GM18861 (cell line): ENCODE measurements at regions not wholly inside any gene's neighbourhood (a gene's known extent, or its start where the extent isn't known, plus 50 kb on each side); places are given as distances from the start of the nearest gene placed in this dataset.

Source experiments
- ATAC-seq: cut with Tn5 transposase; IDR thresholded peaks from one replicate; pipeline ENCODE4 v1.9.1; 2021; ENCODE audit not compliant: unreplicated experiment

DNA sequence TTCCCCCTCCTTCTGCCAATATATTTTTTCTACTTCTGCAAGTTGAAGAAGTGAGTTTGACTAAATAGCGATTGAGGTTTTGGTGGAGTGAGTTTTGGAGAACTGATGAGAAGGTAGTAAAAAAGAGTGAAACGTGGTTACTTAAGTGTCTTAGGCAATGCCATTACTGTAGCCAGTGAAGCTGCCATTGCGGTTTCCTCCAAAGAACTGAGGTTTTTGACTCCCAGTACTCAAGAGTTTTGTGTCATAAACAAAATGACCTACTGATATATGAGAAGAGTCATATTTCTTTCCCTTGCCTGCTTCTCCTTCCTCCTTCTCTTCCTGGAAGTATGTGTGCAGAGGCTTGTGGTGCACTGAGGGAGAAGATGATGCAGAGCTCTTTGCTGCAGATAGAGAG, 554.5 kb upstream of the MAP3K7 start:
- no peak for ATAC-seq

DNA sequence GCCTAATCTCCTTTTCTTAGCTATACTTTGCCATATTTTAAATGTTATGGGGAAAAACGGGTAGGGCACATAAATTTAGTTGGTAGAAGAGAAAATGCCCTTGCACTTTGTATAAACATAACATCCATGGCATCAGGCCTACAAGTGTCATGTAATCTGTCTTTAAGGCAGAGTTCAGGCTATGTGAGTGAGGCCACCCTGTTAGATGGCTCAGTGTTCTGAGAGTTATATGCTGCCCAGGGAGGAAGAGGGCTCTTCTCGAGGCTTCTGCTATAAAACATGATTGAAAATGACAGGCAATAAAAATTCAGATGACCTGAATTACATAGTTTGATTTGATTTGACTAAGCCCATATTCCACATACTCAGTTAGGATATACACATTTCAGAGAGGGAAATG, 553.6 kb upstream of the MAP3K7 start:
- no peak for ATAC-seq

DNA sequence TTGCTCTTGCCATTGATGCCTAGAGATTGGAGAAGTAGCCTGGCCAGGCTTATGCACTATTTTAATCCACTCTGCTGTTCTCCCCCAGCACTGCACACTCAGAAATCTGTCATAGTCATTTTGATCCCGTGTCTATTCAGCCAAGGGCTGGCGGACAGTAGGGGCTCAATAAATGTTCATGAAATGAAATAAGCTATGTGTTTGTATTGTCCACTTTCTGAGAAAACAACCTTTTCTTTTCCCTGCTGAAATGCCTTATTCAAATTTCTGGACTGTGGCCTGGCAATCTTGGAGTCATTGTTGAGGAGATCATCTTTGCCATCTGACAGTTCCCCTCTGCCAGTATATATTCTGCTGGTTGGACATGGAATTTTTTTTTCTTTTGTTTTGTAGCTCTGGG, 550.4 kb upstream of the MAP3K7 start:
- ATAC-seq: no peak

DNA sequence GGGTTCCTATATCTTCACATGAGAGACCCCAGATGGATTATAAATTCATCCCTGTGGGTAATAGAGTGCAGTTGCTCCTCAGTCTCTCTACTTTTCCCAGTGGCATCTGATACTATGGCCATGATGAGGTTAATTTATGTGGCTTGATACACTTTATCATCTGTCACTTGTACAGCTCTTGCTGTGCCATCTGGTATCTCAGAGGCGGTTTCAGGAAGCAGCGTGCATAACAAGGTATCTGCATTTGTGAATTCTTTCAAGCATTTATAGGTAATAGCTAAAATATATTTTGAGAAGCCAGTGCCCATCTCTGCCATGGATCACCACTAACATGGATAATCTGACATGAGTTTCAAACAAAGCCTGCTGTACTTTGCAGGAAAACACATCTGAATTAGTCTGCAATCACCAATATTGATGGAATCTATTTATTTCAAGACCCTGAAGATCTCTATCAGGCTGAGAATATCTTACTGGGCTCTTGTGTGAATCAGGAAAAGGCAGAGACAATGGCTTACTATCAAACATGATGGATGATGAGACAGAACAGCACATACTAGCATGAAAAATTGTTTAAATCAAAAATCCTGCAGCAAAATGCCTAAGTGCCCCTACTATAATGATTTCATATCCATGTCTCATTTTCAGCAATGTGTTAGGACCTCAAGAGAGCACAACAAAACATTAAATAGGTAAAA, 548.7 kb upstream of the MAP3K7 start:
- no peak for ATAC-seq

DNA sequence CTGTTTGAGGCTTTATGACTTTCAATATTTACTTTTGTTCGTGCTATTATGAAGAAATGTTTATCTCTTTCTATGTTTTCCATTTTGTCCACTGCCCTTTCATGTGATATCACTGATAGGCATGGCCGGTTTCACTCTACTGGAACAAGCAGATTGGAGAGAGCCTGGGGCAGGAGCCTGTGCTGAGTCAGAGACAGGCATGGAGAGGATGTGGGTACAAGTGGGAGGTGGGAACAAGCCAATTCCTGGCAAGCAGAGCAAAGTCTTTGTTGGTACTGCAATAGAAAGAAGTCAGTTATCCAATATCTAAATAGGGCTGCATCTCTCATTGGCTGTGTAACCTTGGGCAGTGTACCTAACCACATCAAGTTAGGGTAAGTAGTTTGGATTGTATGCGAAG, 545.6 kb upstream of the MAP3K7 start:
- no peak for ATAC-seq

DNA sequence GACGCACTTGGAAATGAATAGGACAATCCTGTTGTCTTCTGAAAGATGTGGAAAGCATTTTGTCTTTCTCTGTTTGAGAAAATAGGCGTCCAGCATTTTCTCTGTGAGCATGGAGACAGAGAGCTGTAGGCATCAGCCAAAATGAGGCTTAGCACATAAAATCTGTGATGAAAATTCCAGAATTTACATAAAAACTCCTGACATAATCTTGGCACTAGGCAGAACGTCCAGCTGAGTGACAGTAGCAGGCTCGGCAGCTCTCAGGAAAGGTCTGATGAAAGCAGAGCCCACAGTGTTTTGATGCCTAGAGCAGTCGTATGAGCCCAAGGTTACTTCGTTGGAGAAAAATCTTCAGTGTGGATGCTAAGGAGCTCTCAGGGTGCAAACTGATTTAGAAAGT, 543.3 kb upstream of the MAP3K7 start:
- ATAC-seq: no peak

DNA sequence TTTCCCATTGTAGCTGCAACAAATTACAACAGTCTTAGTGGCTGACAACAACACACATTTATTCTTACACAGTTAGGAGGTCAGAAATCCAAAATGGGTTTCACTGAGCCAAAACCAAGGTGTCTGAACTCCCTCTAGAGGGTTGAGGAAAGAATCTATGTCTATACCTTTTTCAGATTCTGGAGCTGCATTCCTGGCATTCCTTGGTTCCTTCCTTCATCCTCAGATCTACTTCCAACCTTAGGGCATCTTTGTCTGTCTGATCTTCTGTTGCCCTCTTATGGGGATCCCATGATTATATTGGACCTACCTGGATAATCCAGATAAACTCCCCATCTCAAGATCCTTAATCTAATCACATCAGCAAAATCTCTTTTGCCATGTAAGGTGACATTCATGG, 540.9 kb upstream of the MAP3K7 start:
- ATAC-seq: no peak

DNA sequence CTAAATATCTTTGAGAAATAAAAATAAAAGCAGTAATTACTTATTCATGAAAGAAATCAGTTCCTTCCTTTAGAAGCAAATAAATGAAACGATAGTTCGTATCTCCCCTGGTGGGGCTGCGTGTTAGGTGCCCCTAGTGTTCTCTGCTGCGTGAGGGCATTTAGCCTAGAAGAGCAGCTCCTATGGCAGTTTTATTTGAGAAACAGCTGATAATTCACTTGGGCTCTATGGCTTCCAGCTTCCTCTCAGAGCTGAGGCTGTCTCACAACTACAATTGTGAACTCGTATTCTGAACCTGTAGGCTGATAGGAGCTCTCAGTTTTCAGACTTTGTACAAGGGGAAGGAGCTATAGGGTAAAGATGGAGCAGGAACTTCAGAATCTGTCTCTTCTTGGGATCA, 540.0 kb upstream of the MAP3K7 start:
- no peak for ATAC-seq

DNA sequence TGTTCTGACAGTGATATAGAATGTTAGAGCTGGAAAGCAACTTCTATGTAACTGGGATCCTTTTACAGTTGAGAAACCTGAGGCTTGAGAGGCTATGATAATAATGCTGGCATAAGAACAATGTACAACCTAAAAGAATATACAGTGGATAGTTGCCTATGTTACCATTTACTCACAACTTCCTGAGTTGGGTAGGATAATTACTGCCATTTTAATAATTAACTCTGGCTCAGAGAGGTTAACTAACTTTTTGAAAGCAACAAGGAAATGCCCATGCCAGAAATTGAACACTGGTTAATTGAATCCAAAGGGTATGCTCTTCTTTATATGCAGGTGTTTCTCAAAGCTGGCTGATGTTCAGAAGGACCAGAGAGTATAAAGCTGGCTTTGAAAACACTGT, 530.7 kb upstream of the MAP3K7 start:
- ATAC-seq: no peak

DNA sequence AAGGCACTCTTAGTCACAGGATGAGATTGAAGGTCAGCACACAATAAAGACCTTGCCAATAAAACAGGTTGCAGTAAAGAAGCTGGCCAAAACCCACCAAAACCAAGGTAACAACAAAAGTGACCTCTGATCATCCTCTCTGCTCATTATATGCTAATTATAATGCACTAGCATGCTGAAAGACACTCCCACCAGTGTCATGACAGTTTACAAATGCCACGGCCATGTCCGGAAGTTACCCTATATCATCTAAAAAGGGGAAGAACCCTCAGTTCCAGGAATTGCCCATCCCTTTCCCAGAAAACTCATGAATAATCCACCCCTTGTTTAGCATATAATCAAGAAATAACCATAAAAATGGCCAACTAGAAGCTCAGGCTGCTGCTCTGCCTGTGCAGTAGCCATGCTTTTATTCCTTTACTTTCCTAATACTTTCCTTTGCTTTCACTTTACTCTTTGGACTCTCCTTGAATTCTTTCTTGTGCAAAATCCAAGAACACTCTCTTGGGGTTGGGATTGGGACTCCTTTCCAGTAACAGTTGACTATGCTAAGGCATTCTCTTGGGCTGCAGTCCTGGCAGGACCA, 527.3 kb upstream of the MAP3K7 start:
- ATAC-seq: no peak

DNA sequence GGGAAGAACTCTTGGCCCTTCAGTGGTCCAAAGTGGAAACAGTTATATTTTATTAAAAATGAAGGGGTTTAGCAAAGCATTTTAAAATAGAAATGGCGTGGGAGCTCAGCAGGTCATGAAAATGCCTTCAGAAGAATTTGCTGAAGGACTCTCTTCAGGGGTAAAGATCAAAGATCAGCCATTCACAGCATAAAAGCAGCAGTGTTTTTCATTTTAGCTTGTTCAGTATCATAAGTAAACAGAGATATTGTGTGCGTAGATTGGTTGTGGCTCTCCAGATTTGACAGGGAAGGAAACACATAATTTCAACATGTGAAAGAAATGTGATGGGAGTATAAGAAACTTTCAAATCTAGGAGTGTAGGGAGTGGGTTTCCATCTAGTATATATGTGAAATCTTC, 519.2 kb upstream of the MAP3K7 start:
- ATAC-seq: no peak

DNA sequence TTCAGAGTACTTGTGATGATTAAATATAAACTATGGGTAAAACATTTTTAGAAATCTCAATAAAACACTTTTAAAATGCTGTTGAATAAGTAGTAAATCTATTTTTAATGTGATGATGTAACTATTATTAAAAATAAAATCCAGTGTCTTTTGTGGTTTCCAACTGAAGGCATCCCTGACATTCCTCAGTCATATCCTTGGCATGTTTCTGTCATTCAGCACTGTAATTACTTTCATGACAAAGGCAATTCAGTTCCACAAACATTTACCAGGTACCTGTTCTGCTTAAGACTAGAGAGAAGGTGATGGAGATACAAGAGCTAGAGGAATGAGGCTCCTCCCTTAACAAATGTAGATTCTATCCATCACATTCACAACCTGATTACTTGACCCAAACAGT, 518.7 kb upstream of the MAP3K7 start:
- no peak for ATAC-seq

DNA sequence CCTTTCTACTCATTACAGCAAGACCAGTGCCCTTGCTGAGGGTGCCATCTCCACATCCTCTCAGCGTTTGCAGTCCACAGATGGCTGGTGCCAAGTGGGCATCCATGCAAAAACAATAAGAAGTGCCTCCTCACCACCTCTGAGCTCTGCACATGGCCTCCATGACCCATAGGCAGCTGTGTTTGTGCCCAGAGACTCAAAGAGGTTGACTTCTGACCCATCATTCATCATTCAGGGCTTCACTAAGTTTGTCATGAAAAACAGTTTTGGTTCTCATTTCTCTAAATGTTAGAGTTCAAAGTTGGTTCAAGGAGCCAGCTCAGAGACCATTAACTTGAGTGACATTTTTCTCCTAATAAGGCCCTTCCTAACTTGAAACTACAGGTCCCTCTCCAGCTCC, 512.6 kb upstream of the MAP3K7 start:
- ATAC-seq: no peak

DNA sequence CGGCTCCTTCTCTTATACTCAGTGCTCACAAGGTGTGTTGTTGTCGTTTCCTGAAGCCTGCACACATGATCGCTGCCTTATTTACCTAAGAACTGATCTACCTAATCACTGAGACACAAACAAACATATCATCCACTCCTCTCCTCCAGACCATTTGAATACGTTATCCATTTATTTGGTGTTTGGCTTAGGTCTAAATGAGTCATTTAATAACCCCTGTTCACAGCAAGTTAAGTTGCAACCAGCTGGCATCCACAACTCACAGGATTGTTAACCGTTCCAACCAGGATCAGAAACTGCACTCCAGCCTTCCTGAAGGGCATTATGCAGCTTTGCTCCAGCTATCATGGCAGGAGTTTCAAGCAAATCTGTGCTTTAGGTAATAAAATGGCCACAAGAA, 511.1 kb upstream of the MAP3K7 start:
- ATAC-seq: no peak

DNA sequence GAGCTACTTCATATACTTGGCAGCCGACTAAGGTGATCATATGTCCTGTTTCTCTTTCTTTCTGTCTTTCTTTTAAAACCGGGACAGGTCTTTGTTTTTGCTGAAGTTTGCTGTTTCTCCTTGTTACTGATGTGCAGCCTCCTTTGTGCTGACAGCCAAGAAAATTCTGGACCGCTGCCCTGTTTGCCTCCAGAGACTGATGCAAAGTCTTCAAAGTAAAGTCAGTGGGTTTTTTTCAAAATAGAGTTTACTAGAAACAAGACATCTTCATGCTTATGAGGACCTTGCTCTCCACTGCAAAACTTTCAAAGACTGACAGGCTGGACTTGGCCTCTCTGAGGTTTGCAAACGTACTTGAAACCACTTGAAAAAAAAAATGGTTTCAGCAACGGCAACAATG, 510.5 kb upstream of the MAP3K7 start:
- no peak for ATAC-seq

DNA sequence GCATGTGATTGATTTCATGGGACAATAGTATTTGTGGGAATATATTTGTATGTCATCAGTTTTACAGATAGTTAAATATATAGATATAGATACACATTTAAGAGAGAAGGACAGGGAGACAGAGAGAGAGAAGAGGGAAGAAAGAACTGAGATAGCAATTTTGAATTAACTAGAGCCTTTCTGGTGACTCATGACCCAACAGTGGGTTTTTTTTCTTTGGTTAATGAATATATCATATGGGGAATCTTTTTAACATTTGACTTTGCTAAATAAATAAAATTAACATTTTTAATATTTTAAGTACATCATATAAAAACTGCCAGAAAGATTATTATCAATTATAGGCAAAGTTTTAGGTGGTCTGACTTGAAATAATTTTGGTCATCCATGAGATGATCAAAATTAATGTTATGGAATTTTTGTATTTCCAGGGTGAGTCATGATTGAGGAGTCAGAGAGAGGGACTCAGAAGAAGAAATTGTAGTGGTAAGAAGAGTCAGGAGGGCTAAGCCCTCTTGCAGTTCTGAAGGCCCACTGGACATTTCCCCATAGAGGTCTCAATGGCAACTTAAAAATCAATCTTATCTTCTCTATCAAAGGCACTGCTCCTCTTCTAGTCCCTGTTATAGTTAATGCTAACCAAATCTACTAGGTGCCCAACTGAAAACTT, 508.1 kb upstream of the MAP3K7 start:
- no peak for ATAC-seq

DNA sequence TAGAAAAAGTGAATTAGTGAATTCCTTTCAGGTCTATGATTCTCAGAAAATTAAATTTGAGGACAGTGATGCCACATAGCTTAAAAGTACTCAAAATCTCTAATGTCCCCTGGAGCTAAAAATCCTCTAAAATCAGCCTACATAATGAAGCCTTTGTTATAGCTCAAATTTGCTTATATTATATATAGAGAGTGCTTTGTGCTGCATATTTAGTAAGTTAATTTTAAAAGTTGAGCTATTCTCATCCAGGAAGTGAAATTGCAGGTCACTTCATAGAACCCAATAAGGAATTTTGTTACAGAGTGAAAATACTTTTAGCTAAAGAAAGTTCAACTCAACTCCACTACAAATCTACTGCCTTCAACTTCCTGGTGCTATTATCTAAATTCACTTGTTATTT, 507.5 kb upstream of the MAP3K7 start:
- ATAC-seq: no peak

DNA sequence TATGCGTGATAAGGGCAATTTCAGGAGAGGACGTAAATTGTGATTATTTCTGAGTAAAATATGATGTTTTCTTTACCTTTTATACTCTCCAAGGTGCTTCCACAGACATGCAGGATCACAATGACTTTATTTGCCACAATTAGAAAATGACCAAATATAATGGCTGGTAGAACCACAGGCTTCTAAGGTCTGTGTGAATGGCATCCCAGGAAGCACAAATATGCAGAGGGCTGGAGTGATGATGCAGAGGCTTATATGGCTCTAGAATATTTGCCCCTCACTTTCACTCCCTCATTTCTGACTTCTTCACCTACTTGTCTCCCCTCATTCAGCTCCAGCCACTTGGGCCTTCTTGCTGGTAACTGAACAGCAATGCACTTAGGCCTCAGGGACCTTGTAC, 502.1 kb upstream of the MAP3K7 start:
- ATAC-seq: no peak

DNA sequence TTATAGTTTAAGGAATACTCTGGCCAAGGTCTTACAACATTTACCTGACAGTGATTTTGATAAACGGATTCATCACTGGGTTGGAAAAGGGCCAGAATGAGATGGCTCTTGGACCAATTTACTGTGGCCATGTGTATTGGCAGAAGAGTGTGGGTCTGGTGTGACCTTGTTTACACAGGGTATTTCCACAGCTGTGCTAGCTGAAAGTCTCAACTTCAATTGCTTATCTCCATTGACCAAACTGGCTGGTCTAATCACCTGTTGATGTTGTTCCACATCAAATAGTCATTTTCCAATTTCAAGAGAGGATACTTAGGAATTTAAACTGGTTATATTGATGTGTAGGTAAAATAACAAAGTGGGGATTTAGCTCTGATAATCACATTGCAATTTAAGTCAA, 501.6 kb upstream of the MAP3K7 start:
- ATAC-seq: no peak

DNA sequence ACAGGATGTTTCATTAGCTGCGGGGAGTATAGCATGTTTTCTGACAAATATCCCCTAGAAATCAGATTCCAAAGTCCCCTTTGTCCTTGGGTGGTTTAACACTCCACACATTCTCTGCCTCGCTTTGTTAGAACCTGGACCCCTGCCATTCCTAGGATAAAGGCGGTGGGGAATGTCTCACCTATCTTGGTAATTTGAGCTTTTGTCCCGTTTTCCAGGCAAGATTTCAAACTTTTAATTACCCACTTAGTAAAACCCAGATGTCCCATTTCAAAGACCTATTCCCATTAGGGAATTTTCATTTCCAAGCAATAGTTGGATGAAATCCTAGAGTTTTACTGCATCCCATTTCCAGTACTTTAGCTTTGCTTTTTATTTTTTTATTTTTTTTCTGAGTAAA, 501.0 kb upstream of the MAP3K7 start:
- ATAC-seq: no peak

DNA sequence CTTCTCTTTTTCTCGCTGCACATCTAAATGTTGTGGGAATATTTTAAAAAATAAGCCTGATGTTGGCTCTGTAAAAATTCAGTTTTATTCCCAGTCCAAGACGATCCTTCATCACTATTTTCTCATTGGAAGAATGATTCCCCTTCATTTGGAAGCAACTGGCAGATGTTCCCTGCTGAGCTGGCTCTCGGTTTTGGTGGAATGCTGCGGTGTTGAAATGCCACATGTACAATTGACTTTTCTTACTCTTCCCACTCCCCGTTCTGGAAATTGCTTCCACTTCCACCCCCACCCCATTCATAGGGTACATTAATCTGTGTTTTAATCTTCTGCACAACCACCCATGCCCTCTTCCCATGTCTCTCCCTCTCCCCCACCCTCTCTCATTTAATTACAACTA, 496.3 kb upstream of the MAP3K7 start:
- no peak for ATAC-seq

DNA sequence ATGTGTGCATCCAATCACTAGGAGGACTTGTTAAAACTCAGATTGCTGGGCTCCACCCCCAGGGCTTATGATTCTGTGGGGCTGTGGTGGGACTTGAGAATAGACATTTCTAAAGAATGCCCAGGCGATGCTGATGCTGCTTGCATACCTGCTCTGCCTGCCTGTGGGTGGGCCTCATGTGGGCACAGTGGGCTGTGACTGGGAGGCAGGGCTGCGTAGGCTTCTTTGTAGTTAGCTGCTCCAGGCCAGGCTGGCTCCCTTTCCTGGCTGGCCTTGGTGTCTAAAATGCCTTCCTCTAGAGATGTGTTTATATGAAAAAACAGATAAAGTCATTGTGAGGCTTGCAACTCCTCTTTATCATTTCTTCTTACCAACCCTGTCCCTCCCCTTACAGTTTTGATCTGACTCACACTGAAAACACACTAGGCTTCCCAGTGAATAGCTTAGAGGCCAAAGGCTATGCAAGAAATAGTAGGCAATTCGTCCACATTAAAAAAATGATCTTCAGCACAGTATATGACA, 495.5 kb upstream of the MAP3K7 start:
- ATAC-seq: no peak
